H1 (cell line): ENCODE measurements at regions not wholly inside any gene's neighbourhood (a gene's known extent, or its start where the extent isn't known, plus 50 kb on each side); places are given as distances from the start of the nearest gene placed in this dataset.

Experiments
- CTCF ChIA-PET: fragments of 300-600 bp; sonication (Branson Sonifier 250); formaldehyde crosslinking; loops from one replicate; lab custom pipeline; 2021; ENCODE audit not compliant: partially characterized antibody; lab: Charles Lee
- POLR2A ChIA-PET: fragments of 300-600 bp; sonication (Branson Sonifier 250); formaldehyde crosslinking; loops from one replicate; lab custom pipeline; 2021; ENCODE audit warnings: inconsistent platforms; ENCODE audit not compliant: partially characterized antibody; lab: Charles Lee
- DNase-seq, 2 experiments: peaks; one replicate each; pipeline versions ENCODE4 v3.0.0 to v3.0.0-alpha.2; 2010 to 2022; ENCODE audit warnings: low spot score in 2 of 2, low read depth in 1 of 2, mixed read lengths in 1 of 2
- FAIRE-seq: peaks from 2 replicates; lab custom pipeline; 2011; peaks lifted over from hg19 to GRCh38; lab: Jason Lieb, UNC
- H2AFZ ChIP-seq: 2 replicates; pipeline ENCODE4 v1.8.1; 2012; ENCODE audit warnings: low read length, inconsistent platforms
- H2AK5ac ChIP-seq: 2 replicates; pipeline ENCODE4 v1.6.1; 2013; ENCODE audit warnings: low read depth, low read length
- H2BK120ac ChIP-seq: replicated peaks from 2 replicates; pipeline ENCODE3; 2013; ENCODE audit warnings: low read depth, low read length, inconsistent platforms
- H2BK12ac ChIP-seq: 2 replicates; pipeline ENCODE4 v1.6.1; 2013; ENCODE audit warnings: low read depth, low read length
- H2BK15ac ChIP-seq: 2 replicates; pipeline ENCODE4 v1.6.1; 2013; ENCODE audit warnings: low read length
- H2BK20ac ChIP-seq: 2 replicates; pipeline ENCODE4 v1.6.1; 2013; ENCODE audit warnings: low read length
- H2BK5ac ChIP-seq: 2 replicates; pipeline ENCODE4 v1.6.1; 2013; ENCODE audit warnings: low read depth, low read length
- H3K14ac ChIP-seq: 2 replicates; pipeline ENCODE4 v1.6.1; 2013; ENCODE audit warnings: inconsistent platforms; ENCODE audit not compliant: insufficient read length
- H3K18ac ChIP-seq: 2 replicates; pipeline ENCODE4 v1.6.1; 2013; ENCODE audit warnings: low read length; ENCODE audit errors: extremely low read depth
- H3K23ac ChIP-seq: 2 replicates; pipeline ENCODE4 v1.6.1; 2013; ENCODE audit warnings: inconsistent platforms; ENCODE audit not compliant: insufficient read length
- H3K23me2 ChIP-seq: 2 replicates; pipeline ENCODE4 v1.6.1; 2013; ENCODE audit warnings: low read depth, low read length
- H3K27ac ChIP-seq: 2 replicates; pipeline ENCODE4 v1.6.1; 2011; ENCODE audit warnings: low read depth, low read length, inconsistent platforms
- H3K27me3 ChIP-seq, 4 experiments: replicated peaks in 1 of 4; 1 replicate in 1 of 4; 2 replicates in 3 of 4; pipeline versions ENCODE4 v1.6.1 to v1.8.1; 2011 to 2013; ENCODE audit warnings: low read length in 3 of 4, mild to moderate bottlenecking in 3 of 4, inconsistent platforms in 2 of 4, mixed read lengths in 2 of 4, moderate library complexity in 1 of 4; ENCODE audit not compliant: control insufficient read depth in 3 of 4, insufficient read depth in 3 of 4; ENCODE audit errors: extremely low read depth in 1 of 4
- H3K36me3 ChIP-seq, 4 experiments: 2 replicates each; pipeline versions ENCODE4 v1.6.1 to v1.8.1; 2011 to 2013; ENCODE audit warnings: mild to moderate bottlenecking in 4 of 4, low read length in 3 of 4, moderate library complexity in 2 of 4, control low read depth in 1 of 4, inconsistent platforms in 1 of 4; ENCODE audit not compliant: insufficient read depth in 4 of 4, control insufficient read depth in 2 of 4
- H3K4ac ChIP-seq: replicated peaks from 2 replicates; pipeline ENCODE3; 2013; ENCODE audit warnings: low read length, low read depth, mixed read lengths, inconsistent platforms; ENCODE audit not compliant: insufficient read length
- H3K4me1 ChIP-seq, 4 experiments: replicated peaks in 1 of 4; 1 replicate in 1 of 4; 2 replicates in 3 of 4; pipeline versions ENCODE4 v1.6.1 to v1.8.1; 2011 to 2013; ENCODE audit warnings: low read length in 3 of 4, inconsistent platforms in 2 of 4, mixed read lengths in 1 of 4; ENCODE audit not compliant: insufficient read depth in 4 of 4, control insufficient read depth in 3 of 4
- H3K4me2 ChIP-seq, 2 experiments: 2 replicates each; pipeline versions ENCODE4 v1.6.1 to v1.8.1; 2011 to 2013; ENCODE audit warnings: low read depth in 2 of 2, low read length in 2 of 2, control low read depth in 1 of 2, inconsistent platforms in 1 of 2, mild to moderate bottlenecking in 1 of 2; ENCODE audit not compliant: insufficient read depth in 1 of 2
- H3K4me3 ChIP-seq, 4 experiments: fragments of 200-600, 300-600 bp in 1 of 4; sonication (generic), shearing (Covaris generic), sonication (Bioruptor Twin) in 1 of 4; 2 replicates each; pipeline versions ENCODE4 v1.5.1 to v1.8.1; 2011 to 2016; ENCODE audit warnings: low read length in 4 of 4, low read depth in 3 of 4, control low read depth in 2 of 4, inconsistent platforms in 2 of 4, mild to moderate bottlenecking in 2 of 4, mixed read lengths in 1 of 4, moderate library complexity in 1 of 4; ENCODE audit not compliant: insufficient read depth in 2 of 4; ENCODE audit errors: extremely low read depth in 1 of 4
- H3K56ac ChIP-seq: replicated peaks from 2 replicates; pipeline ENCODE3; 2013; ENCODE audit warnings: low read depth, mild to moderate bottlenecking, mixed read lengths, low read length, inconsistent platforms; ENCODE audit not compliant: insufficient read length
- H3K79me1 ChIP-seq: 2 replicates; pipeline ENCODE4 v1.6.1; 2013; ENCODE audit warnings: low read depth, low read length, control low read depth
- H3K79me2 ChIP-seq, 2 experiments: 2 replicates each; pipeline versions ENCODE4 v1.6.1 to v1.8.1; 2012 to 2013; ENCODE audit warnings: low read length in 2 of 2, mild to moderate bottlenecking in 2 of 2, inconsistent platforms in 1 of 2; ENCODE audit not compliant: insufficient read depth in 2 of 2, control insufficient read depth in 1 of 2
- H3K9ac ChIP-seq, 4 experiments: replicated peaks in 1 of 4; 1 replicate in 1 of 4; 2 replicates in 3 of 4; pipeline versions ENCODE4 v1.6.1 to v1.8.1; 2011 to 2013; ENCODE audit warnings: low read depth in 3 of 4, low read length in 3 of 4, control low read depth in 2 of 4, mild to moderate bottlenecking in 2 of 4, moderate library complexity in 2 of 4, inconsistent platforms in 1 of 4; ENCODE audit errors: extremely low read depth in 1 of 4
- H3K9me3 ChIP-seq, 2 experiments: 2 replicates each; pipeline versions ENCODE4 v1.6.1 to v1.8.1; 2012 to 2013; ENCODE audit warnings: mild to moderate bottlenecking in 2 of 2, moderate library complexity in 2 of 2, control low read depth in 1 of 2, inconsistent platforms in 1 of 2, low read depth in 1 of 2, low read length in 1 of 2, mixed read lengths in 1 of 2; ENCODE audit not compliant: insufficient read depth in 2 of 2
- H4K20me1 ChIP-seq, 2 experiments: replicated peaks in 1 of 2; 2 replicates each; pipeline versions ENCODE3 to v1.8.1; 2011 to 2013; ENCODE audit warnings: inconsistent platforms in 2 of 2, low read length in 2 of 2, mild to moderate bottlenecking in 1 of 2; ENCODE audit not compliant: insufficient read depth in 2 of 2, control insufficient read depth in 1 of 2
- H4K5ac ChIP-seq: 2 replicates; pipeline ENCODE4 v1.6.1; 2013; ENCODE audit warnings: low read length, low read depth, mixed read lengths, inconsistent platforms; ENCODE audit not compliant: insufficient read length
- H4K8ac ChIP-seq: 2 replicates; pipeline ENCODE4 v1.8.0; 2013; ENCODE audit warnings: mild to moderate bottlenecking, moderate library complexity, low read length, inconsistent platforms; ENCODE audit not compliant: insufficient read depth; ENCODE audit errors: extremely low read depth
- H4K91ac ChIP-seq: replicated peaks from 2 replicates; pipeline ENCODE3; 2013; ENCODE audit warnings: low read length, mixed read lengths, inconsistent platforms; ENCODE audit not compliant: insufficient read length
- ASH2L ChIP-seq: fragments of 200-600, 300-600 bp; sonication (generic); IDR thresholded peaks from one replicate; pipeline ENCODE4 v1.7.1; 2017; ENCODE audit warnings: low read length
- BACH1 ChIP-seq: IDR thresholded peaks from 2 replicates; pipeline ENCODE4 v1.6.1; 2012; ENCODE audit warnings: low read length, improper control_type of control experiment
- CBX8 ChIP-seq: fragments of 300-800, 300-1000 bp; sonication (generic); IDR thresholded peaks from 2 replicates; pipeline ENCODE4 v1.7.1; 2016; ENCODE audit warnings: low read depth, low read length, borderline replicate concordance
- CREB1 ChIP-seq: IDR thresholded peaks from 2 replicates; pipeline ENCODE4 v1.6.1; 2012; ENCODE audit warnings: inconsistent platforms
- GABPA ChIP-seq: IDR thresholded peaks from 2 replicates; pipeline ENCODE4 v1.6.1; 2011; ENCODE audit warnings: mild to moderate bottlenecking, low read length, moderate library complexity, borderline replicate concordance; ENCODE audit not compliant: insufficient read depth
- GTF2F1 ChIP-seq: IDR thresholded peaks from 2 replicates; pipeline ENCODE4 v1.6.1; 2012; ENCODE audit warnings: low read depth, low read length, improper control_type of control experiment, borderline replicate concordance
- KDM1A ChIP-seq: fragments of 200-600, 300-600 bp; sonication (generic); IDR thresholded peaks from 2 replicates; pipeline ENCODE4 v1.7.1; 2016; ENCODE audit warnings: mild to moderate bottlenecking, low read length, borderline replicate concordance
- MAFK ChIP-seq: IDR thresholded peaks from 2 replicates; pipeline ENCODE4 v1.6.1; 2012; ENCODE audit warnings: low read depth, mild to moderate bottlenecking, improper control_type of control experiment, low read length
- PHF8 ChIP-seq: fragments of 200-600 bp; sonication (generic); conservative IDR thresholded peaks from 2 replicates; pipeline ENCODE4 v1.7.1; 2012; ENCODE audit warnings: low read depth, mild to moderate bottlenecking, inconsistent platforms, low read length, moderate library complexity
- SIRT6 ChIP-seq: IDR thresholded peaks from one replicate; pipeline ENCODE4 v1.7.1; 2012; ENCODE audit warnings: low read length, inconsistent platforms
- SIX5 ChIP-seq: IDR thresholded peaks from 2 replicates; pipeline ENCODE4 v1.6.1; 2011; ENCODE audit warnings: mild to moderate bottlenecking, low read depth, low read length
- SP1 ChIP-seq: IDR thresholded peaks from 2 replicates; pipeline ENCODE4 v1.6.1; 2011; ENCODE audit warnings: low read depth, low read length
- TAF7 ChIP-seq: optimal IDR thresholded peaks from 2 replicates; pipeline ENCODE3; 2011; ENCODE audit warnings: low read depth, mild to moderate bottlenecking, inconsistent platforms, low read length, moderate library complexity, borderline replicate concordance
- WGBS, 2 experiments: shearing (Covaris generic) in 1 of 2; methylation state at CpG; one replicate each; pipeline versions ENCODE4 v1.1.6 to v1.1.7; 2013 to 2015; ENCODE audit warnings: low lambda C conversion rate in 2 of 2, mixed read lengths in 2 of 2, inconsistent platforms in 1 of 2, low coverage in 1 of 2, missing lambda C conversion rate in 1 of 2; ENCODE audit not compliant: insufficient replicate concordance in 2 of 2, insufficient coverage in 1 of 2, insufficient read length in 1 of 2; ENCODE audit errors: extremely low coverage in 1 of 2, missing lambda C conversion rate in 1 of 2; 5-methylcytosine and 5-hydroxymethylcytosine counted together
- TF ChIP-seq, protein P1 (sequence below): IDR thresholded peaks from 2 replicates; pipeline ENCODE4 v1.6.1; 2012; ENCODE audit warnings: low read length, inconsistent platforms

DNA sequence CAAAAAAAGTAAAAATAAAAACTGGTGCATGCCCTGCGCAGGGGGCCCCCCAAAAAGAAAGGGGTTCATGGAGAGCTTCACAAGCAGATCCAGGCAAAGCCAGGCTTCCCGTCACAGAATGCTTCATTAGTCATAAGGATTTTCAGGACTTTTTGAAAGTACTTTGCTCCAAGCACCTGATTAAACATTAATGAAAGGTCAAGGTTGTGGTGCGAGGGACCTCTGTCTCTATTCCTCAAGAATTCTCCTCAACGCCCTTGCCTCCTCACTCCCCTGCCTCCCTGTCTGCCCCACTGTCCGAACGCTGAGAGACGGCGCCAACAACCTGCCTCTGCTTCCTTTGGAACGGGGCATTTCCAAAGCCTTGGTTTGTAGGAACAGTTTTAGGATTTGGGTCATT, 240.1 kb upstream of the IGF1R start:
- H4K8ac ChIP-seq: no peak overlapping the region
- ChIA-PET CTCF (interaction anchor here (0.8 to 1.3 kb wide), 3 partner anchors 12 to 96 kb away, joined by 3 to 5 read pairs (median 3); no protein-coding TSS in a partner anchor), POLR2A (no interaction called here)
- DNase-seq (no peak), FAIRE-seq (no peak)
- H2BK12ac ChIP-seq: no peak overlapping the region
- H3K23ac ChIP-seq: no peak overlapping the region
- no peaks in the 10 kb centered on the region; the same call in 1 of the 2 replicates for H3K23me2 ChIP-seq
- no peak overlapping the region for H2AK5ac ChIP-seq
- peaks cover 0 to 2% of the 10 kb centered on the region in 2 experiments for H4K20me1 ChIP-seq
- no peaks in the 10 kb centered on the region; a peak in 2 of 4 replicates for H3K9me3 ChIP-seq
- no peak overlapping the region for H4K91ac ChIP-seq
- H3K79me1 ChIP-seq: no peaks in the 10 kb centered on the region
- no peak overlapping the region for H3K4me3 ChIP-seq
- no peak overlapping the region for H3K4ac ChIP-seq
- H3K9ac ChIP-seq: no peak overlapping the region
- H3K27me3 ChIP-seq: no peaks in the 10 kb centered on the region
- no peak overlapping the region for H3K4me2 ChIP-seq
- H3K56ac ChIP-seq: no peak overlapping the region
- no peak overlapping the region for H3K14ac ChIP-seq
- H2BK120ac ChIP-seq: no peak overlapping the region
- no peak overlapping the region for H4K5ac ChIP-seq
- no peaks in the 10 kb centered on the region for H3K4me1 ChIP-seq
- 96% methylated on average over 9 of the region's 9 CpGs; no CpG with 5 or more reads in 1 of the 2 experiments for WGBS, 2 experiments
- no peak overlapping the region for H2BK5ac ChIP-seq
- H3K79me2 ChIP-seq: no peaks in the 10 kb centered on the region
- H2BK15ac ChIP-seq: no peak overlapping the region
- H2AFZ ChIP-seq: no peak overlapping the region
- H2BK20ac ChIP-seq: no peak overlapping the region
- H3K36me3 ChIP-seq: no peaks in the 10 kb centered on the region
- H3K18ac ChIP-seq: no peak overlapping the region
- no peak overlapping the region for H3K27ac ChIP-seq
- TF ChIP-seq, protein P1, sequence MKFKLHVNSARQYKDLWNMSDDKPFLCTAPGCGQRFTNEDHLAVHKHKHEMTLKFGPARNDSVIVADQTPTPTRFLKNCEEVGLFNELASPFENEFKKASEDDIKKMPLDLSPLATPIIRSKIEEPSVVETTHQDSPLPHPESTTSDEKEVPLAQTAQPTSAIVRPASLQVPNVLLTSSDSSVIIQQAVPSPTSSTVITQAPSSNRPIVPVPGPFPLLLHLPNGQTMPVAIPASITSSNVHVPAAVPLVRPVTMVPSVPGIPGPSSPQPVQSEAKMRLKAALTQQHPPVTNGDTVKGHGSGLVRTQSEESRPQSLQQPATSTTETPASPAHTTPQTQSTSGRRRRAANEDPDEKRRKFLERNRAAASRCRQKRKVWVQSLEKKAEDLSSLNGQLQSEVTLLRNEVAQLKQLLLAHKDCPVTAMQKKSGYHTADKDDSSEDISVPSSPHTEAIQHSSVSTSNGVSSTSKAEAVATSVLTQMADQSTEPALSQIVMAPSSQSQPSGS: no peak
- no peak for TF ChIP-seq SIX5
- no peak for TF ChIP-seq SIRT6
- TF ChIP-seq SP1: no peak
- TF ChIP-seq KDM1A: no peak
- no peak for TF ChIP-seq TAF7
- no peak for TF ChIP-seq CREB1
- TF ChIP-seq BACH1: no peak
- no peak for TF ChIP-seq ASH2L
- TF ChIP-seq GABPA: no peak
- no peak for TF ChIP-seq GTF2F1
- TF ChIP-seq MAFK: no peak
- TF ChIP-seq CBX8: no peak
- no peak for TF ChIP-seq PHF8
